Limb (tissue), 2 donors: ENCODE measurements at regions not wholly inside any gene's neighbourhood (a gene's known extent, or its start where the extent isn't known, plus 50 kb on each side); places are given as distances from the start of the nearest gene placed in this dataset.

Experiments
- DNase-seq, 2 donors: peaks; one replicate each; pipeline ENCODE4 v3.0.0-alpha.2; 2016; ENCODE audit errors: extremely low spot score in 2 of 2

DNA sequence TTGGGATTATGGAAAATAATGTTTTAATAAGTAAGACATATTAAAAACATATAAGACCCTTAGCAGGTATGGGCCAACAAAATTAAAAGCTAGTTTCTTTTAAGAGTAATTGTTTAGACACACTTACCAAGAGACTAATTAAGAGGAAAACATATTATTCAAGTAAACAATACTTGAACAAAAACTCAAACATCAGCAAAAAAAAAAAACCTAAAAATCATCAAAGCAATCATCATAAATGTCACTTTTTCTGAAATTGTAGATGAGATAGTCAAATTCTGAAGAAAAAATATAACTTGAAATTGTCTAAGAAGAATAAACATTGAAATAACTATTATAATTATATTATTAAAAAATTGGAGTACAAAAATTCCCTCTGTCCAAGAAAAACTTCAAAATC is 1318.2 kb downstream of the ZPLD1 start:
- no peak for DNase-seq

DNA sequence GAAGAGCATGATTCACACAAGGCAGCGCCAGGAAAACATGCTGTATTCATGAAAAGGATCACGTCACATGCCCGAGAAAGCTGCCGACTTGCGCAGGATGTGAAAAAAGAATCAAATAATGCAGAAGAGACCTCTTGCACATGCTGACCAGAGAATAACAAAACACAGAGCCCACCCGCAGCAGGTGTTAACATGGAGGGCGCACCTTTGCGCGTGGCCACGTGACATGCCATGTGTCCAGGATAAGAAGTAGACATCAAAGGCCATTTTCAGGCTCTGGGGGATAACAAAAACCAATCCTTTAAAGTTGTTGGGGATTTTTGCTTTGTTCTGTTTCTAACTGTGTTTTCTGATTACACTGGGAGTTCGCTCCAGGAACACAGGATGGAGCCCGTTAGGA is 1332.8 kb downstream of the ZPLD1 start:
- DNase-seq, result no peak

DNA sequence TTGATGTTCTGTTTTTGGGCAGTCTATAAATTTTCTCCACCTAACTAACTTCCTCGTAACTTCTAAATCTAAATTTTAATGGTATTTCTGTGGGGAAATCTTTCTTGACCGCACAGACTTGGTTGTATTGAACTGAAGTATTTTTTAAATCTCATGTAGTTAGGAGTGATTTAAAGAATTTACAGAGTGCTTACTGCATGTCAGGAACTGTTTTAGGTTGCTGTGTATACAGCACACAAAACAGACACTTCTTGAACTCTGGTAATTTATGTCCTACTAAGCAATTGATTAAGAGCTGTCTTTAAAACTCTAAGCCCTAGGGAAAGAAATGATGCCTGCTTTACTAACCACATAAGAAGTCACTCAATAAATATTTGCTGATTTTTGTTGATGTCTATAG is 1350.2 kb downstream of the ZPLD1 start:
- no peak for DNase-seq

DNA sequence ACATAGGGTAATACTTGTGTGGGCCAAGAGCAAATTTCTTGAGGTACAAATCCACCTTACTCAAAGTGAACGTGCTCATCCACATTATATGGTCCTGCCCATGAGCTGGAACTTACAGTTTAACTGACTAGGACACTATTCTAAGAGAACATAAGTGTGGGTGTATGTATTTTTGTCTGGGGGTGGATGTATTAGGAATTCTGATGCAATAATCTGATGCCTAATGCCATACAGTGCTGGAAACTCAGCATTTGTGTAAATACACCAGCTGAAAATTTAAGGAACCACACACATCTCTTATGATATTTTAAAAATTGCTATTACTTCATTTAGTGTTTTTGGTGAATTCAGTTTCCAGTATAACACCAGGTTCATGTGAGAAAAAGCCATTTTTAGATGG is 1350.7 kb downstream of the ZPLD1 start:
- DNase-seq, result no peak

DNA sequence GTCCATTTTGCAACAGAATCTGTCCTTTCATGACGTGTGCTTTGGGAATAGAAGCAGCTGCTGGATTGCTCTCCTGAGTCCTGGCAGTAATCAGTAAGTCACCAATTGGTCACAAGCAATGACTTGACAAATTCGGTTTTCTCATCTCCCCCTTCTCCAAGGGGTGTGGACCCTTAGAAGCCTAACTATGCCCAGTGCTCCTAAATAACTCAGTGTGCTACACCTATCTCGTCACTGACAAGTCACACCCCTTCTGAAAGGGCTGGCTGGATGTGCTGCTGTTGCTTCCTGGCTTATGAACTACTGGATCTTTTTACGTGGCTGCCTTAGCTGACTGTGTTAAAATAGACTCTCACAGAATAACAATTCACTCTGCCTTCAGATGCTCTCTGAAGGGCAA is 1351.5 kb downstream of the ZPLD1 start:
- DNase-seq, result peak in 1 of 2 donors; percentile 9

DNA sequence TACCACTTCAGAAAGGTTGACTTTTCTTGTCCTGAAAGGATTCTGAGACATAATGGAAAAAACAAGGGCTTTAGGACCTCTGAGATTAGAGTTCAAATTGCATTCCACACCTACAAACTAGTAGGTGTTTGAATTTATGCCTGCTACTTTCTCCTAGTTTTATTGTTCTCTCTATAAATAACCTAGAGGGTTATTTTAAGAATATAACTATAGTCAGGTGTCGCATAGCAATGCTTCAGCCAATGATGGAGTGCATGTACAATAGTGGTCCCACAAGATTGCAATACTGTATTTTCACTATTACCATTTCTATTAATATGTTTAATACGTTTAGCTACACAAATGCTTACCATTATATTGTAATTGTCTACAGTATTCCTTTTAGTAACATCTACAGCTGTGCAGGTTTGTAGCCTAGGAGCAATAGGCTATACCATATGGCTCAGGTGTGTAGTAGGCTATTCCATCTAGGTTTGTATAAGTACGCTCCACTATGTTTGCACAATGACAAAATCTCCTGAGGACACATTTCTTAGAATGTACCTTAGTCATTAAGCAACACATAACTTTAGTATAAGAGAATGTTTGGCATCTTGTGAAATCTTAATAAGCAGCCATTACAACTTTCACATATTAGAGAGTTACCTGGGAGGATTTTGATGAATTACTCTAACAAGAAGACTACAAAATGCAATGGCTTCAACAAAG is 1352.5 kb downstream of the ZPLD1 start:
- no peak for DNase-seq

DNA sequence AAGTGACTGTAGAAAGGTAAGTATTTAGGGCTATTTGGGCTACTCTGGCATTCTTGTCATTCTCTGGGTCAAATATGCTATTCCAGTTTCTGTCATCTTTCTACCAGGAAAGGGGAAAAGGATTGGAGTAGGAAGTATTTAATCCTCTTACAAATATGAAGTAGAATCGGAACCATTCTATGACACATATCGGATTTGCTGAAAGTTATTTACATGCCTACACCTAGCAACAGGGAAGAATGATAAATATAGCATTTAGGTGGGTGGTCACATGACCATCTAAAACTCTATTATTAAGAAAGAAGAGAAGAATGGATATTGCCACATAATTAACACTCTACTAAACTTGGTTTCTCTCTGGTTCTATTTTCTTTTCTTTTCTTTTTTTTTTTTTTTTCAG is 1353.1 kb downstream of the ZPLD1 start:
- DNase-seq, result no peak

DNA sequence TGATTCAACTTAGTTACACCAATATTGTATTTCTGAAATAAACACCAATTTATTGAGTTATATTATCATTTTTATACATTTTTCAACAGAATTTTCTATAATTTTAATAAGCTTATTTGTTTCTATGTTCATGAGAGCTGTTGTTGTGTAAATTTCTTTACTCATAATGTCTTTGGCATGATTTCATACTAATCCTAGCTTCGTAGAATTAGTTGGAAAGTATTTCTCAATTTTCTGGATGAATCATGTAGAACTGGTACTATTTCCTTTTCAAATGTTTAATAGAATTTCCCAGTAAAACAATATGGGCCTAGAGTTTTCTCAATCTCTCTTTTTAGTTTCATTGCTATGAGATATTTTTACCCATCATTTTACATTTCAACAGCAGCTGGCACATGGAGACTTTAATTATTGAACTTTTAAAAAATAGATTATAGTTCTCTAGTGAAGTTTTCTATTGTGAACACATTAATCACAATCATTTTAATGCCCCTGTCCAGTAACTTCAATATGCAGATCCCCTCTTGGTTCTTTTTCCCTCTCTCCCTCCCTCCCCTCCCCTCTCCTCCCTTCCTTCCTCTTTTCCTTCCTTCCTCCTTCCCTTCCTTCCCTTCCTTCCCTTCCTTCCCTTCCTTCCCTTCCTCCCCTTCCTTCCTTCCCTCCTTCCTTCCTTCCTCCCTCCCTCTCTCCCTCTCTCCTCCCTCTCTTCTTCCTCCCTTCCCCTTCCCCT is 1357.1 kb downstream of the ZPLD1 start:
- DNase-seq, result no peak

DNA sequence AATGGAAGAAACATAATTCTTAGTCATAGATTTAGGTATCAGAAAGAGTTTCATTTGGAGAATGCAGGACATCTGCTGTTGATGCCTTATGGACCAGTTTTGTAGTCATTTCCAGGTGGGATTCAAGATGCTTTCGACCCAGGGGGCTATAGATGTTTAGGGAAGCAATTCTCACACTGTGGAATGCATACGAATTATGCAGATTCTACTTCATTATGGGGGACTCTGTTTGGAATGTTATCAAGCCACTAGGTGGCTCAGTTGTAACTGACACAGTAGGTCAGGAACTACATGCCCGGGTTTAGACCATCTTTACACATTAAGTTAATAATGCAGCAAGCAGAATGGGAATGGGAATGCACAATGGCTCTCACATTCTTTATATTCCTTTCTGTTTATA is 1359.8 kb downstream of the ZPLD1 start:
- DNase-seq, result no peak

DNA sequence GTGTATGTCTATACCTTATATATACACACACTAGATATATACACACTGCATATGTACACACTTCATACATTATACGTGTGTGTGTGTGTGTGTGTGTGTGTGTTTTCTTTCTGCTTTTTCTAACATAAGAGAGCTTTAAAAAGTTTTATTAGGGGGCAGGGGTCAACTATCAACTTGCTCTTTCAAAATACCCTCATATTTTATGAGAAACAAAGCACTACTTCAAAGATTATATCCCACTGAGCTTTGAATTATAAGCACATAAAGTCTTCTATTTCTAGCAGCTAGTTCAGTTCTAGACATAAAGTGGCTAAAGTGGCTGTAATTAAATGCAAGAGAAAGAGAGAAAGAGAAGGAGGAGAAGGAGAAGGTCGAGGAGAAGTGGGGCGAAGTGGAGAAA is 1361.3 kb downstream of the ZPLD1 start:
- DNase-seq, result no peak

DNA sequence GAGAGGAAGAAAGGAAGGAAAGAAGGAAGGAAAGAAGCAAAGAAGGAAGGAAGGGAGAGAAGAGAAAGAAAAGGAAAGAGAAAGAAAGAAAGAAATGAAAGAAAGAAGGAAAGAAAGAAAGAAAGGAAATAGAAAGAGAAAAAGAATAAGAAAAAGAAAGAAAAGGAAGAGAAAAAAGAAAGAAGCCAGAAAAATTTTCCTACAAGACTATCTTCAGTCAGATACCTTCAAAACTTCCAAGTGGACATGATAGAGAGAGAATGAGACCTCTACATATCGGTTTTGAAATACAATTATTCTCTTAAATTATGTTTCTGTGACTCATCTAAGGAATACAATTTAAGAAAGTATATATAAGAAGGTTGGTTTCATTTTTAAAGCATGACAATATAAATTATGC is 1369.0 kb downstream of the ZPLD1 start:
- no peak for DNase-seq

DNA sequence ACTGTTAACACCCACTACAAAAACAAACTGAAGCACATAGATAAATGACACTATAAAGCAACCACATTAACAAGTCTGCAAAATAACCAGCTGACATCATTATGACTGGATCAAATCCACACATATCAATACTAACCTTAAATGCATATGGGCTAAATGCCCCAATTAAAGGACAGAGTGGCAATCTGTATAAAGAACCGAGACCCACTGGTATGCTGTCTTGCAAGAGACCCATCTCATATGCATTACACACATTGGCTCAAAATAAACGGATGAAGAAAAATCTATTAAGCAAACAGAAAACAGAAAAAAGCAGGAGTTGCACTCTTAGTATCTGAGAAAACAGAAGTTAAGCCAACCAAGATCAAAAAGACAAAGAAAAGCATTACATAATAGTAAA is 1375.4 kb downstream of the ZPLD1 start:
- no peak for DNase-seq

DNA sequence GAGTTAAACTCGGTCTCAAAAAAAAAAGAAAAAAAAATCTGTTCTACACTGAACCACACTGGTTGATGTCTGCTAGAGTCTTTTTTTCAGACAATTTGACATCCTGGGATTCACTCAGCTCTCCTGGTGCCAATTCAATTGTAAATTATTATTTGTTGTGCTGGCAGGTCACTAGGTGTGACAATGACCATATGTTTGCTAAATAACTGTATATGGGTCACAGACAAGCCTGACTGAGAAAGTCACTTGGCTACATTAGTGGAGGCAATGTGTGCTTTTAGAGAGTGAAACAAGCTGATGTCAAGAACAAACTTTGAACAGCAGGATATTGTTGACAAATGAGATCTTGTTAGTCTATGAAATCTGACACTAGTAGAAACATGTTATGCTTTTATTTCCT is 1379.1 kb downstream of the ZPLD1 start:
- DNase-seq, result no peak

DNA sequence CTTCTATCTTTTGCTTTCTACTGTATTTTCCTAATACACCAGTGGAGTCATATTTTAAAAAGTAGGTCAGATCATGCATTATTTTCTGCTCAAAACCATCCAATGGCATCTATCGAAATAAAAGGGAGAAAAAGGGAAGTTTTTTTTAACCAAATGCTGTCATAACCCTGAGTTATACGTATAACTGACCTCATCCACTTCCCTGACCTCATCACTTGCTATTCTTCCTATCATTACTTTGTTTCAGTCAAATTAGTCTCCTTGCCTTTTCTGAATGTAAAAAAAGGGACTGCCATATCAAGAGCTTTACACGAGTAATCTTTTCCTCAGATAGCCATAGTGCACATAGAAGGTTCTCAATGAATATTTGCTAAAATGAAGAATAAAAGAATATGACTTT is 1383.6 kb downstream of the ZPLD1 start:
- no peak for DNase-seq

DNA sequence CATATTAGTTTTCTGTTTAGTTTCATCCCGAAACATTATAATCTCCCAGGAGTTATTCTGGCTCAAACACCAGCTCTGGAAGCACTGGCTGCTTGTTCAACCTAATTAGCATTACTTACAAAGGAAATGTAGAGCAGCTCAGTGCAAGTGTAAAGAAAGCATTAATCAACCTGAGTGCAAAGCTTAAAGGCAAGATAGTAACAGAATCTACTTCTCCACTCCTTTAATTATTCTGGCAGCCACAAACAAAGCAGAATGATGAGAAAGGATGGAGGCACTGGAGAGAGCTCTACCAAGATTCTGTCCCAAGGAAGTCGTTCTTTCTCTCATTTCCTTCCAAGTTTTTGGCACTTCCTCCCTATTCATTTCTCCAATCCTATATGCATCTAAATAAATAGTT is 1384.0 kb downstream of the ZPLD1 start:
- no peak for DNase-seq

DNA sequence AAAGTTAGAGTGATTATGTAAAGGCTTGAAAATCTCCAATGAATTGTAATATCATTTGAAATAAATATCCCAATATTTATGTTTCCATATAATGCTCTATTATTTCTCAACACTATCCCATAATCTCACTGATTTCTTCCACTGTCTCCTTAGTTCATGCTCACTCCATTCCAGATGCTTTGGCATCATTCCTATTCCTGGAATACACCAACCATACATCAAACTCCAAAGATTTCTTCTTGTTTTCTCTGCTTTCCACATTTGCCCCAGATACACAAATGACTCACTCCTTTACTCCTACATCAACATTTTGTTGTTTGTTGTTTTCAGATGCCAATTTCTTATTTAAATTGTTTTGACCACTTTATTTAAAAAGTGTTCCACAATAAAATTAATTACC is 1390.8 kb downstream of the ZPLD1 start:
- no peak for DNase-seq

DNA sequence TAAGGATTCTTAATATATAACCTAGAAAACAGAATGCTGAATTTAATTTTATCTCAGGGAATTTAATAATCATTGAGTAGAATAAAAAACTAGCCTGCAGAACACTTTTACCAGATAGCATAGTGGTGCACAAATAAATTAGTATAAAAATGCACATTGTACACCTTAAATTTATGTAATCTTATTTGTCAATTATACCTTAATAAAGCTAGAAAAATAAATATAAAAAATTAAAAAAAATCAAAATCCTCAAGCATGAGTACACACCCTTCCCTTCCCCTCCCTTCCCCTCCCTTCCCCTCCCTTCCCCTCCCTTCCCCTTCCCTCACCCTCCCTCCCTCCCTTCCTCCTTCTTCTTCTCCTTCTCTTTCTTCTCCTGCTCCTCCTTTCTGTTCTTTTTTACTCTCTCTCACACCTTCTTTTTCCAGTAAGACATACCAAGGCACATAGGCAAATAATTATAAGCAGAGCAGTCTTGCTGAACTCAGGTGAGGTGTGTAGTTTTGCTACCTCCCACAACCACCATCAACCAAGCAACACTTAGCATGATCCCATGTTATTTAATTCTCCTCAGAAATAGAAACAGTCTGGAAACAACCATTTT is 1395.0 kb downstream of the ZPLD1 start:
- no peak for DNase-seq

DNA sequence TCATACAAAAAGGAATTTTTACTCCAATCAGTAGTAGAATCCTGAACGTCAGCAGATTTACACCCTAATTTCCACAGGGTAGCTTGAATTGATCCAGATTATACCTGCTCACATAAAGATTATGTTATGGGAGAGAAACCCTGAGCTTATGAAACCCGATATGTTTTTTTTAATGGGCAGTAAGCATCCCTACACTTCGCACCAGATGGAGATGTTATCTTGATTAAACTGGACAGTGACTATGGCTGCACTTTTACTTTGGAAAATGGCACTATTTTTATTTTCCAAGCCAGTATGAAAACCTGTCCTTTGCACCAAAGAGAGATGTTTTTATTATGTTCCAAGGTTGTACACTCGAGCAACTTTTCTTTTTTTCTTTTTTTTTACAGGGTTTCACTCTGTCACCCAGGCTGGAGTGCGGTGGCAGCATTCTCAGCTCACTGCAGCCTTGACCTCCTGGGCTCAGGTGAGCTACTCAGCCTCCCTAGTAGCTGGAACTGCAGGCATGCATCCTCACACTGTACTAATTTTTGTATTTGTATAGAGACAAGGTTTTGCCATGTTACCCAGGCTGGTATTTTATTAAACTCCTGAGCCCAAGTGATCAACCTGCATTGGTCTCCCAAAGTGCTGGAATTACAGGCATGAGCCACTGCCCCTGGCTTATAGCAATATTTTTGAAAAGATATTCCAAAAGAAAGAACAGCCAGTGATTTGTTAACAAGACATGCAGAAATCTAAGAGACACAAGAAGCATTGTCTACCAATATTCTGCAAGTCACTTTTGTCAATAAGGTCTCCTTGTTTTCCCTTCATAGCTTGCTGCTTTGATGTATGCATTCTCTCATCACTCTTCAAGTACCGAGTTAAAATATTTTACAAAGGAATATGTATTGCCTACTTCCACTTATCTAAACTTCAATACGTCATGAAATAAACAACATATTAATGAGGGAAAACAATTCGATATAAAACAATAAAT is 1412.6 kb downstream of the ZPLD1 start:
- no peak for DNase-seq

DNA sequence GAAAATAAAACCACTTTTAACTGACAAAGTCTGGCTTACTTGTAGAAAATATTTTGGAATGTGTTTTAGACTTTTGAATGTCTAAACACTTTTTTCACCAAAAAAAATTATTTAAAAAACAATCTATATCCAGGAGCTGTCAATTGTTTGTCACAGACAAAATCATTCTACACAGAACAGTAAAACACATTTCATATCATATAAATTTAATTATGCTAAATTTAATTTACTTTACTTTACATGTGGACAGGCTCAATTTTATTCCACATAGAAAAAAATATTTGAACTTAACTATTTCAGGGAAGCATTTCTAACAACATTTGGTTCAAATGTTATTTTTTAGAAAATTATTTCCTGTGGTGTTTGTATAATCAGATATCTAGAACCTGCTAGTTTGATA is 1417.0 kb downstream of the ZPLD1 start:
- no peak for DNase-seq

DNA sequence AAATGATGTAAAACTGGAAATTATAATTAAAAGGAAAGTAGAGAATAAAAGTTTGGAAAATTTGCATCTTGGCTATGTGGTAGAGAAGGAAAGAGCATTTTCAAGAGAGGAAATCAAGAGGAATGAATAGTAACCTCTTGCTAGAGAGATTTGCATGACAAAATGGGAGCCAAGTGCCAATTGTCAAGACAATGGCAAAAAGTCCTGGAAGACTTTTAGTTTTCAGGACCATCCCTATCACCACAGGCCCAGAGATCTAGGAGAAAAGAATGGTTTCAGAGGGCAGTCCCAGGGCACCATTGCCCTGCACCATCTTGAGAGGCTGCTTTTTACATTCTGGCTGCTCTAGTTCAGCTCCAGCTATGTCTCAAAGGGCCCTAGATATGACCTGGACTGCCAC is 1427.6 kb downstream of the ZPLD1 start:
- no peak for DNase-seq

DNA sequence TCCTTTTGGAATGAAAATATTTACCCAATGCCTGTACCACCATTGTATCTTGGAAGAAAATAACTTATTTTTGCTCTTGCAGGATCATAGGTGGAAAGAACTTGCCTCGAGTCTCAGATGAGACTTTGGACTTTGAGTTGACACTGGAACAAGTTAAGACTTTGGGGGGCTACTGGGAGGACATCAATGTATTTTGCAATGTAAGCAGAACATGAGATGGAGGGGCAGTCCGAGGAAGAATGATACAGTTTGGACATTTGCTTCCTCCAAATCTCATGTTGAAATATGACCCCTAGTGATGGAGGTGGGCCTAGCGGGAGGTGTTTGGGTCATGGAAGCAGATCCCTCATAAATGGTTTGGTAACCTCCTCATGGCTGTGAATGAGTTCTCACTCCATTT is 1428.6 kb downstream of the ZPLD1 start:
- DNase-seq, result no peak

DNA sequence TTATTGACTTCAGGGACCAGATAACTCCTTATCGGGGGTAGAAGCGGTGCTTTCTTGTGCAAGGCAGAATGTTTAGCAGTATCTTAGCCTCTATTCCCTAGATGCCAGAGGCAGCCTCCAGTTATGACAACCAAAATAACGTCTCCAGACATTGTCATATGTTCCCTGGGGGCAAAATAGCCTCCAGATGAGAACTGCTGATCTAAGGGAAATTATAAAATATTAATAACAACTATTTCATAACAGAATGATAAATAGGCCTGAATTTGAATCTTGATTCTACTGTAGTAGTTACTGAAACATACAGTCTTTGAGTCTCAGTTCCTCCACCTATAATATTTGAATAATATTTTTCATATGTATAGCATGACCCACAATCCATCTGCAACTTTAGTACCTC is 1431.3 kb downstream of the ZPLD1 start:
- DNase-seq, result no peak
